HFF-Myc (cell line): ENCODE measurements at regions not wholly inside any gene's neighbourhood (a gene's known extent, or its start where the extent isn't known, plus 50 kb on each side); places are given as distances from the start of the nearest gene placed in this dataset.

Experiments used
- DNase-seq: peaks from one replicate; pipeline ENCODE4 v3.0.0-alpha.2; 2011; ENCODE audit warnings: low read depth; ENCODE audit errors: extremely low read depth
- H3K4me3 ChIP-seq: replicated peaks from 2 replicates; pipeline ENCODE4 v1.5.1; 2011; ENCODE audit warnings: low read depth, mild to moderate bottlenecking, control low read depth, low read length
- TF ChIP-seq, protein P1 (sequence below): IDR thresholded peaks from 2 replicates; pipeline ENCODE4 v1.5.1; 2012; ENCODE audit warnings: mild to moderate bottlenecking, low read depth, low read length, control low read depth; ENCODE audit errors: missing control alignments

GRCh38 chr3:118292841-118293240 lies 741.8 kb downstream of the IGSF11 start:
- H3K4me3 ChIP-seq = no peak overlapping the region
- DNase-seq = no peak
- TF ChIP-seq, protein P1, sequence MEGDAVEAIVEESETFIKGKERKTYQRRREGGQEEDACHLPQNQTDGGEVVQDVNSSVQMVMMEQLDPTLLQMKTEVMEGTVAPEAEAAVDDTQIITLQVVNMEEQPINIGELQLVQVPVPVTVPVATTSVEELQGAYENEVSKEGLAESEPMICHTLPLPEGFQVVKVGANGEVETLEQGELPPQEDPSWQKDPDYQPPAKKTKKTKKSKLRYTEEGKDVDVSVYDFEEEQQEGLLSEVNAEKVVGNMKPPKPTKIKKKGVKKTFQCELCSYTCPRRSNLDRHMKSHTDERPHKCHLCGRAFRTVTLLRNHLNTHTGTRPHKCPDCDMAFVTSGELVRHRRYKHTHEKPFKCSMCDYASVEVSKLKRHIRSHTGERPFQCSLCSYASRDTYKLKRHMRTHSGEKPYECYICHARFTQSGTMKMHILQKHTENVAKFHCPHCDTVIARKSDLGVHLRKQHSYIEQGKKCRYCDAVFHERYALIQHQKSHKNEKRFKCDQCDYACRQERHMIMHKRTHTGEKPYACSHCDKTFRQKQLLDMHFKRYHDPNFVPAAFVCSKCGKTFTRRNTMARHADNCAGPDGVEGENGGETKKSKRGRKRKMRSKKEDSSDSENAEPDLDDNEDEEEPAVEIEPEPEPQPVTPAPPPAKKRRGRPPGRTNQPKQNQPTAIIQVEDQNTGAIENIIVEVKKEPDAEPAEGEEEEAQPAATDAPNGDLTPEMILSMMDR = no peak

- TF ChIP-seq, protein P1 = no peak
- no peak for DNase-seq
- no peak overlapping the region for H3K4me3 ChIP-seq
These were observed 736.5 kb downstream of the IGSF11 start for GRCh38 chr3:118298133-118298532.

DNA sequence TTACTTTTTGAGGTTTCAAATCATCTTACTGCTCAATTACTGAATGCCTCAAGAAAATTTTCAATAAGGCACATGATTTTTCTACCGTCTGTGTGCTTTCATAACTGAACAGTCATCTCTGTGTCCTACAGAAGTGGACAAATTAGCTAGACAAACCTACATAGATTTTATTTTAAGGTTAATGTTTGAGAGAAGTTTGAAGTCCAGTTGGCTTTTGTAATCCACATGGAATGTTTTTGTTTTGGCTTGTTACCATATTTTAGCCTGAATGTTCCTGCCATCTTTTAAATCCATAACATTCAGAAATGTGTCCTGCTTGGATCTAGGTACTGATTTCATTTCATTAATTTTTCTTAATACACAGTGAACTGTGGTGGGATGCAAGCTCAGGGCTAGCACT lies 730.1 kb downstream of the IGSF11 start:
- no peak for DNase-seq
- TF ChIP-seq, protein P1 = no peak

GRCh38 chr3:118332699-118333098 lies 701.9 kb downstream of the IGSF11 start:
- DNase-seq = no peak
- no peak overlapping the region for H3K4me3 ChIP-seq
- TF ChIP-seq, protein P1 = no peak

More for the DNA sequence above, 730.1 kb downstream of the IGSF11 start:
- H3K4me3 ChIP-seq = no peak overlapping the region

- H3K4me3 ChIP-seq = no peak overlapping the region
- no peak for DNase-seq
- TF ChIP-seq, protein P1 = no peak
These were observed 697.0 kb downstream of the IGSF11 start for GRCh38 chr3:118337649-118338048.

DNA sequence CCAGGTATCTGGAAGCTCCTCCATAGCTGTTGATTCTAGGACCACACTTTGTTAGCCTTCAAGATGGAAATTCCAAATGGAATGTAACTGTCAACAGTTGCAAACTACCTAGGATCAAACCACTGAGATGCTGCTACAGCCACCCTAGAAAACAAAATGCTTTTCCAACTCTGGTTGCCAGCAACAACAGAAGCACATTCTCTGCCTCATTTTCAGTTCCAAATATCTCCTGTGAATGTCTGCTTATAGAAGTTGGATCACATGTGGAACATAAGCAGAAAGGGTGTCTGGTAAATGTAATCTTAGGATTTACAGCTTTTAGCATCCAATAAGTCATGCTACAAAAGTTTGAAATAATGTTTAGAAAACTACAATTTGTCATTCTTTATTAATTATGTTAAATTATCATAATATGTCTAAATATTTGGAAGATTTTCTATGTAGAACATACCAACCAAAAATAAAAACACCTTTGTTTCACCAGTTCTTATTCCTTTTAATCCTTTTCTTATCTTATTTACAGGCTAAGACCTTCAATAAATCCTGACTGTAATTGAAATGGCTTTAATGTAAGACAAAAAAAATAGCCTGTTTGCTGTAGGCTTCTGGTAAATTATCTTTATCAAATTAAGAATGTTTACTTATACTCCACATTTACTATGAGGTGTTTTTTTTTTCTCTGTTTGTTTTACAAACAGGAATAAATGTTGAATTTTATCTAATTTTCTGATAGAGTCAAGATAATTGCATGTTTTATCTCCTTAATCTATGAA lies 687.1 kb downstream of the IGSF11 start:
- no peak for DNase-seq
- no peak overlapping the region for H3K4me3 ChIP-seq
- TF ChIP-seq, protein P1 = no peak

- no peak overlapping the region for H3K4me3 ChIP-seq
- no peak for DNase-seq
- TF ChIP-seq, protein P1 = no peak
These were observed 686.5 kb downstream of the IGSF11 start for GRCh38 chr3:118348169-118348557.
